Lower leg skin (tissue), 3 donors: ENCODE measurements at regions not wholly inside any gene's neighbourhood (a gene's known extent, or its start where the extent isn't known, plus 50 kb on each side); places are given as distances from the start of the nearest gene placed in this dataset.

Experiments used
- CTCF ChIP-seq, 3 donors: fragments of 450-650 bp; IDR thresholded peaks; one replicate each; pipeline ENCODE4 v1.5.1; 2016; ENCODE audit warnings: antibody characterized with exemption in 3 of 3, mild to moderate bottlenecking in 3 of 3, moderate library complexity in 2 of 3
- POLR2A ChIP-seq, 2 donors: fragments of 450-650 bp; IDR thresholded peaks; one replicate each; pipeline ENCODE4 v1.6.1; 2016 to 2017; ENCODE audit warnings: antibody characterized with exemption in 2 of 2, mild to moderate bottlenecking in 1 of 2, moderate library complexity in 1 of 2

DNA sequence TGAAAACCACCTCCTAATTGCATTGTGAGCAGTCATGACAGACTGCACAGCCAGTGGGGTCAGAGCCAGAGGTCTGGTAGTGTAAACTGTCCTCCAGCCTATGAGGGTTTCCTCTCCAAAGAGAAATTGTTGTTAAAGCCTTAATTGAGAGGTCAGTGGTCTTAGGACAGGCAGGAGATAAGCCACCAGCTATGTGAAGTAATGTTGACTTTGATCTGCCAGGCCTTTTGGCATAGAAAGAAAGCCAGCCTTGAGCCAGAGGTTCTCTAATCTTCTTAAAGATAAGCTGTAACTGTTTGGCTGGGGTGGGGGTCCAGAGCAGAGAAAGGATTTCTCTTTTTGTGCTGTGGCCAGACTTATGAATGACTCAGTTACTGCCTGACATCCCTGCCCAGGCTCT lies 248.4 kb downstream of the WDR11 start:
- TF ChIP-seq CTCF (IDR thresholded peaks at IDR 0.05), result no peak
- no peak for TF ChIP-seq POLR2A (IDR thresholded peaks at IDR 0.05)
